Large intestine (tissue), 3 donors: ENCODE measurements at regions not wholly inside any gene's neighbourhood (a gene's known extent, or its start where the extent isn't known, plus 50 kb on each side); places are given as distances from the start of the nearest gene placed in this dataset.

Source experiments
- DNase-seq, 2 donors: peaks; one replicate each; pipeline versions ENCODE4 v3.0.0 to v3.0.0-alpha.2; 2013
- H3K27ac ChIP-seq: one replicate; pipeline ENCODE4 v1.5.1; 2013; ENCODE audit warnings: low read length
- H3K27me3 ChIP-seq: 2 replicates; pipeline ENCODE4 v1.6.1; 2013; ENCODE audit warnings: low read length; ENCODE audit not compliant: control insufficient read depth, insufficient read depth
- H3K36me3 ChIP-seq: 2 replicates; pipeline ENCODE4 v1.6.1; 2013; ENCODE audit warnings: low read length; ENCODE audit not compliant: control insufficient read depth, insufficient read depth
- H3K4me1 ChIP-seq: one replicate; pipeline ENCODE4 v1.6.1; 2013; ENCODE audit warnings: low read length; ENCODE audit not compliant: control insufficient read depth, insufficient read depth
- H3K4me3 ChIP-seq: one replicate; pipeline ENCODE4 v1.5.1; 2013; ENCODE audit warnings: low read length
- H3K9me3 ChIP-seq: one replicate; pipeline ENCODE4 v1.6.1; 2013; ENCODE audit warnings: mild to moderate bottlenecking, low read depth, low read length, moderate library complexity; ENCODE audit not compliant: control insufficient read depth
- WGBS: methylation state at CpG from one replicate; pipeline ENCODE4 v1.1.5; 2013; ENCODE audit warnings: low lambda C conversion rate; ENCODE audit not compliant: insufficient coverage; 5-methylcytosine and 5-hydroxymethylcytosine counted together

DNA sequence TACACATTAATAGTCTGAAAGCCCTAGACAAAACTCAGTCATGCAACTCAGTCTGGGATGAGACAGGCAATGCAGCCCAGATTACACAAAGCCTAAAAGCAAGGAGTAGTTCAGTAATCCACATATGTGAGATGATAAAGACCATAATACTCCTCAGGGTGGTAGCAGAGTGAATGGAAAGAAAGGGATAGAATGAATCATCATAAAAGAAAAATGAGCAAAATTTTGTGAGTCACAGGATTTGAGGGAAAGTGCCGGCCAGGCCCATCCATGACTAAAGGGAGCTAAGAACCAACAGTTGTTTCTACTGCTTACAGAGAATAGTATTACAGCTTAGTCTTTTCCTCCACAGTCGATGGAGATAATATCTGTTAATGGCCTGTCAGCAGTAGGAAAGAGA is 90.0 kb upstream of the POU5F2 start:
- DNase-seq: no peak
- H3K4me3 ChIP-seq: no peak overlapping the region
- no peak overlapping the region for H3K27ac ChIP-seq
- no peaks in the 10 kb centered on the region for H3K4me1 ChIP-seq
- H3K9me3 ChIP-seq: no peaks in the 10 kb centered on the region
- H3K36me3 ChIP-seq: no peaks in the 10 kb centered on the region
- H3K27me3 ChIP-seq: no peaks in the 10 kb centered on the region
- 100% methylated on average over 1 of the region's 2 CpGs for WGBS

DNA sequence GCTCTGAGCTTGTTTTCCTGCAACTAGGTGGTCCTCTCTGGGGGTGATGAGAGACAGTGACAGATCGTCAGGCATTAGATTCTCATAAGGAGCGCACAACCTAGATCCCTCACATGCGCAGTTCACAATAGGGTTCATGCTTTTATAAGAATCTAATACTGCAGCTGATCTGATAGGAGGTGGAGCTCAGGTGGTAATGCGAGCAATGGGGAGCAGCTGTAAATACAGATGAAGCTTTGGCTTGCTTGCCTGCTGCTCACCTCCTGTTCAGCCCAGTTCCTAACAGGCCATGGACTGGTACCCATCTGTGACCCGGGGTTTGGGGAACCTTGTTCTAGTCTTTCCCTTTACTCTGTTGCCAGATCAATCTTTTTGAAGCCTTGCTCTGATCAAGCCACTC is 89.5 kb upstream of the POU5F2 start:
- WGBS: no CpG with 5 or more reads among the region's 5 CpGs

DNA sequence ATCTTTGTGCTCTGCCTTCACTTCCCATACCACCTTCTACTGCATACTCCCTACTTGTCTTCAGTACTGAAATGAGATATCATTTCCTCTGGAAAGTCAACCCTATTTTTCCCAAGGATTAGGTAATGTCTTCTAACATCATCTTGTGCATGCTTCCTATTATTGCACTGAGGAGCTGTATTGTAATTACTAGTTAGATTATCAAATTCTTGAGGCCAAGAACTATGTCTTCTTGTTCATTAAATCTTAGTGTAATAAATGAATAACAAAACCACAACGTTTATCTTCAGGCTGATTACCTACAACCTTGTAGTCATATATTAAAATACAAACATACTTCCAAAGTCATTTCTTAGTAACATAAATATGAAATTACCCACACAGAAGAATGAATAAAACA is 87.9 kb upstream of the POU5F2 start:
- no CpG with 5 or more reads among the region's 1 CpG for WGBS
- no peak overlapping the region for H3K27ac ChIP-seq

More for the DNA sequence above, 89.5 kb upstream of the POU5F2 start:
- no peaks in the 10 kb centered on the region for H3K36me3 ChIP-seq
- no peak for DNase-seq
- H3K4me1 ChIP-seq: no peaks in the 10 kb centered on the region
- no peak overlapping the region for H3K27ac ChIP-seq
- H3K9me3 ChIP-seq: no peaks in the 10 kb centered on the region
- H3K4me3 ChIP-seq: no peak overlapping the region
- H3K27me3 ChIP-seq: no peaks in the 10 kb centered on the region

DNA sequence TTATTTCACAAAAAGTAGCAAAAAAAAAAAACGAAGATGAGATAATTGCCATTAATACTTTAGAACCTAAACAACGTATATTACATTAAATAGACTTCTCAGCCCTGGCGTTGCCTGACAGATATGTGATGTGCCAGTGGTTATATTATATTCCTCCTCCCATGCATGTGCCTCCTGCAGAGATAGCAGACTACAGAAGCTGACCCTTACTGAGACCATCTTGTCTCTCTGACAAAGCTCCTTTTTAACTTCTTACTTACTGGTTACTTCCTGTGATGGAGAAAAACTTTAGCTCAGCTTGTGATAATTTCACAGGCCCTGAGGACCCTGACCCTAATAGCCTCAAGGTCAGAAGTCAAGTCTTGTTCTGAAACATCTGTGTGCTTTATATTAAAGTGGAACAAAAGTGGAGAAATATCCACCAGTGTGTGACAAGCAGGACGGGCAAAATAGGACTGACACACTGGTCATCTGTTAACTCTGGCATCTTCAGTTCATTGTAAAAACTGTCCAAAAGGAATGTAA is 80.6 kb upstream of the POU5F2 start:
- H3K4me3 ChIP-seq: no peak overlapping the region
- DNase-seq: no peak
- 93% methylated on average over 3 of the region's 4 CpGs for WGBS
- peaks cover 5% of the 10 kb centered on the region for H3K36me3 ChIP-seq
- no peaks in the 10 kb centered on the region for H3K9me3 ChIP-seq
- no peaks in the 10 kb centered on the region for H3K4me1 ChIP-seq
- no peaks in the 10 kb centered on the region for H3K27me3 ChIP-seq
- no peak overlapping the region for H3K27ac ChIP-seq

More for the DNA sequence above, 87.9 kb upstream of the POU5F2 start:
- Histone ChIP-seq H3K4me1 (no peaks in the 10 kb centered on the region), H3K36me3 (no peaks in the 10 kb centered on the region), H3K4me3 (no peak overlapping the region), H3K9me3 (no peaks in the 10 kb centered on the region), H3K27me3 (no peaks in the 10 kb centered on the region)
- DNase-seq: no peak

DNA sequence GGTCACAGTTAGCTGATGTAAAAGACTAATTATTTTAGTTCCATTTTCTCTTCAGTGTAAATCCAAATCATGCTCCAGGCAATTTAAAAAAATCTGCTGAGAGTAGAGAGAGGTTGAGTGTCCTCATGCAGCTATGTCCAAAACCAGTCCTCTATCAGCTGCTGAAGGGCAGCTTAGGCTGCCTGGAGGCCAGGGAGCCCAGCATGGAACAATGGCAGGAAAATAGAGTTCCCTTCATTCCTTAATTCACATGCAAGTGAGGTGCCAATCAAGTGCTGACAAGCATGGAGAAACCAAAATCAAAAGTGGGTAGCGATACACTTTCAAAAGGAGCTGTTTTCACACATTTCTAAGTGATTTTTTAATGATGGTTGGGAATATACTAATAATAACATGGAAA is 78.3 kb upstream of the POU5F2 start:
- Histone ChIP-seq H3K36me3 (peaks cover 5% of the 10 kb centered on the region), H3K9me3 (no peaks in the 10 kb centered on the region), H3K27me3 (no peaks in the 10 kb centered on the region), H3K4me3 (no peak overlapping the region), H3K4me1 (no peaks in the 10 kb centered on the region), H3K27ac (no peak overlapping the region)
- WGBS: 100% methylated on average over 1 of the region's 1 CpG
- no peak for DNase-seq

DNA sequence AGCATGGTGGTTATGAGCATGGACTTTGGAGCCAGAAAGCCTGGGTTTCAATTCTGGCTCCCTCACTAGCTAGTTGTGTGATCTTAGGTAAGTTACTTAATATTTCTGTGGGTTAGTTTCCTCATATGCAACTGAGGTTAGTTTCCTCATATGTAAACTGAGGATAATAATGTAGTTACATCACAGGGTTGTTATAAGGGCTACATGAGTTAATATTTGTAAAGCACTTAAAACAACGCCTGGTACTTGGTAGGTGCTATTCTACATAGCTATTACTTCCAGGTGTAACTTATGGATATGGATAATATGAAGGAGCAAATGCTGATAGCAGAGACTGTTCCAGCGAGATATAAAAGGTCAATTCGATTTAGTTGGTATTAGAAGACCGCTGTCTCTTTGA is 69.4 kb upstream of the POU5F2 start:
- Histone ChIP-seq H3K9me3 (no peaks in the 10 kb centered on the region), H3K27me3 (no peaks in the 10 kb centered on the region), H3K27ac (no peak overlapping the region), H3K4me1 (no peaks in the 10 kb centered on the region), H3K36me3 (no peaks in the 10 kb centered on the region), H3K4me3 (no peak overlapping the region)
- no peak for DNase-seq
- 100% methylated on average over 1 of the region's 4 CpGs for WGBS

DNA sequence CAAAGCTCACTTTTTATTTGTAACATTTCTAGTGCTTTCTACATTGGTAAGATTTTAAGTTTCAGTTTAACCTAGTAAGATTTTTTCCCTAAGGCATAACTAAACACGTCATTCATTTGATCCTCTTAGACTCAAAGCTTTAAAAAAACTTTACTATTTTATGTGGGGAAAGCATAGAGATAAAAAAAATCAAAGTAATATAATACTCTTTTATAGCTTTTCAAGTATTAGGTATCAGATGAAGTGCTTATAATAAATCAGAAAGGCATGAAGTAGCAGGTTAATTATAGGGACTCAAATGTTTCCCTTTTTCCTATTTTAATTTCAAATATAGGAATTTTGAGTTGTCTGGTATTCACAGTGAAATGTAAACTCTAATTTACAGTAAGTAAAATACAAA is 68.0 kb upstream of the POU5F2 start:
- H3K9me3 ChIP-seq: no peaks in the 10 kb centered on the region
- DNase-seq: no peak
- no peaks in the 10 kb centered on the region for H3K36me3 ChIP-seq
- no peaks in the 10 kb centered on the region for H3K27me3 ChIP-seq
- 100% methylated on average over 1 of the region's 1 CpG for WGBS
- H3K4me1 ChIP-seq: no peaks in the 10 kb centered on the region
- H3K27ac ChIP-seq: no peak overlapping the region
- no peak overlapping the region for H3K4me3 ChIP-seq

DNA sequence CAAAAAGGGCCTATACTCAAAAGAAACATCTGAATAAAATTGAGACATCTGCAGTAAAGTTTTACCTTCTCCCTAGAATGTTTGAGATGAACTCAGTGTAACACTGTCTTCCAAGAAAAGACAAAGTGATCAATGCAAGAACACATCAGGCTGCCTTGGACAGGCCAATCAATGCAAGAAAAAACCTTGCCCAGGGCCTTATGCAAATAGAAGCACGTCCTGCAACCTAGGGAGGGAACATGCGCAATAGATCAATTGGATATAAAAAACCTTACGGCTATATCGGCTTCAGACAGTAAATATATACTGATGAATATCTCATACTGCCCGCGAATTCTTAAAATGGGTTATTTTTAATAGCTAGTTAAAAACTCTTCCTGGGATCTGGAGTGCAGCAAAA is 66.4 kb upstream of the POU5F2 start:
- Histone ChIP-seq H3K4me1 (no peaks in the 10 kb centered on the region), H3K9me3 (no peaks in the 10 kb centered on the region), H3K27me3 (no peaks in the 10 kb centered on the region), H3K27ac (no peak overlapping the region), H3K36me3 (no peaks in the 10 kb centered on the region), H3K4me3 (no peak overlapping the region)
- no peak for DNase-seq
- 89% methylated on average over 6 of the region's 6 CpGs for WGBS

DNA sequence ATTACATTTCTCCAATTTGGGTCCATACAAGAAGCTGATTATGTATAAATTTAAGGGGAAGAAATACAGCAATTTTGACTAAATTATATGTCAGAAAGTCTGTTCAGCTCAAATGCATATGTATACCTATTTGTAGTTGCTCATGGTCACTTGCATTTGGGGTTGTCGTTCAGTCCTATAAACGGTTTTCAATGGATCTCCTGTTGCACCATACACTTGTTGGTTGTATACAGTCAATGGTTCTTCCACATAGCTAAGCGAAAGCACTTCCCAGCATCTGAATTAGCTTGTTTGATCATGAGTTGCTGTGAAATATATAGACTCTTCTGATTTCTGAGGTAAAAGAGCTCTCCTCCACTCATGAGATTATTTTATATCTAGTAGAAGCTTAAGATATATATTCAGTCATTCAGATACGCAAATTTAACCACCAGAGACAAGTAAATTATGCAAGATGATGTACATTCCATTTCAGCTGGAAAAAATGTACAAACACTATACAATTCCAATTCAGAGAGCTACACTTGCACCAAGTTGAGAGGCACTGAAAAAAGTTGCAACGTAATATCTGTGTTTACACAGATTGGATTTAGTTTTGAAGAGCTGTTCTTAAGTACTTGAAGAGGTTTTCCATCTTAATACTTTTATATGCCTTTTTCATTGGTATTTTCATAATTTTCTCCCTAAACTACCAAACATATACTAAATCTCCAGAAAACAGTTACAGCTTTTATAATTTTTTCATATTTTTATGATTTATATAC is 64.4 kb upstream of the POU5F2 start:
- Histone ChIP-seq H3K4me3 (no peak overlapping the region), H3K4me1 (no peaks in the 10 kb centered on the region), H3K36me3 (no peaks in the 10 kb centered on the region), H3K27me3 (no peaks in the 10 kb centered on the region), H3K27ac (no peak overlapping the region), H3K9me3 (no peaks in the 10 kb centered on the region)
- no CpG with 5 or more reads among the region's 5 CpGs for WGBS
- DNase-seq: no peak

DNA sequence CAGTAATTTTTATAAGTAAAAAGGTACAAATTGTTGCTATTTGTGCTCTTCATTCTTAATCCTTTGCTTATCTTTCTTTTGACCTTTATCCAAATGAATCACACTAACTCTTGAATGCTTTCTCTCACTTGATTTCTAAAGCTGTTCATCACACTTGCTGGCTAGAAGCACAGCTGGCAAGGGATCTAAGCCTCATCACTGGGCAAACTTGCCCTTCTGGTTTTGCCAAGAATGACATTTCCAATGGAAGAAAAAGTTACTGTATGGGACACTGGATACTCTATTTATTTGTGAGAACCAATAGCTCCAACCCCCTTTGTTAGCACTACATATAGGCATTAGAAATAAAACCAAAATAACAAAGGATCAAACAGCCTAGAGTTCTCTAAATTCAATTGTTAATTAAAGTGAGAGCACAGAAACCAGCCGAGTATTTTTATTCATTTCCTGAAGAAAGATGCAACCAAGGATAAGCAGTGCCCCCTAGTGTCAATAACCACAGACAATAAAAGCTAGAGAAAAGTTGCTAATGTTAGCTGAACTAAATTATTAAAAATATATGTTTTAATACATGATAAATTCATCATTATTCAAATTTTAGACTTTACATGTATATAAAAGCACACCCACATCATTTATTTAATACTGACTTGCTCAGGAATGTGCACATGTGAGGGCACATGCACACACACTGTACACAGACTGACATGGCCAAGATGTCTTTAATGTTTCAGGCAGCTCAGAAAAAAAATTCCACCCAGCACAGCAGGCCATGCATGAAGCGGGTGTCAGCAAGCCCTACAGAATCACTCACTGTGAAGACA is 59.8 kb upstream of the POU5F2 start:
- no CpG with 5 or more reads among the region's 2 CpGs for WGBS
- H3K4me1 ChIP-seq: no peaks in the 10 kb centered on the region
- no peaks in the 10 kb centered on the region for H3K9me3 ChIP-seq
- no peak overlapping the region for H3K27ac ChIP-seq
- no peak overlapping the region for H3K4me3 ChIP-seq
- DNase-seq: peak in 1 of 2 donors; percentile 27
- H3K36me3 ChIP-seq: no peaks in the 10 kb centered on the region
- H3K27me3 ChIP-seq: no peaks in the 10 kb centered on the region
